Peyer's patch (tissue), 4 donors: ENCODE measurements at regions not wholly inside any gene's neighbourhood (a gene's known extent, or its start where the extent isn't known, plus 50 kb on each side); places are given as distances from the start of the nearest gene placed in this dataset.

Experiments used
- POLR2A ChIP-seq, 2 donors: fragments of 450-650 bp; IDR thresholded peaks; one replicate each; pipeline ENCODE4 v1.5.1; 2017; ENCODE audit warnings: antibody characterized with exemption in 2 of 2, mild to moderate bottlenecking in 2 of 2, moderate library complexity in 2 of 2
- TF ChIP-seq, protein P1 (sequence below), 6 experiments: fragments of 450-650 bp in 4 of 6; fragments of 200-600 bp in 2 of 6; sonication (generic) in 1 of 6; IDR thresholded peaks; one replicate each; pipeline ENCODE4 v1.5.1; 2017 to 2019; ENCODE audit warnings: antibody characterized with exemption in 6 of 6, mild to moderate bottlenecking in 3 of 6, moderate library complexity in 1 of 6

DNA sequence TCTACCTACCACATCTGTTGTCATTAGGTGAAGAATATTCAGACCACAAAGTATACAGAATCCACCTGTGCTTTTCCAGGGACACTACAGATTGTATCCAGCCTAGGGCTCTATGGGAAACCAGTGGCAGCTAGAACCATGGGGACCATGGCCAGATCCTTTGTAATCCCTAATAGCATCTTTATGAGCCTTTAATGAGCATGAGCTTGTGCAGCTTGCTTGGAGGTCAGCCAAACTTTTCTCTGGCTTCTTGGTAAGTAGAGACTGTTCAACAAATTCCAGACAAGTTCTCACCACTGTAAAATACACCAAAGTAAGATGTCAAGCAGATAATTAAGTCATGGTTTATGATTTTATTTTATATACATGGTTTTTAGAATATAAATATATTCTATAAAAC is 301.6 kb upstream of the ADGRB3 start:
- TF ChIP-seq, protein P1, sequence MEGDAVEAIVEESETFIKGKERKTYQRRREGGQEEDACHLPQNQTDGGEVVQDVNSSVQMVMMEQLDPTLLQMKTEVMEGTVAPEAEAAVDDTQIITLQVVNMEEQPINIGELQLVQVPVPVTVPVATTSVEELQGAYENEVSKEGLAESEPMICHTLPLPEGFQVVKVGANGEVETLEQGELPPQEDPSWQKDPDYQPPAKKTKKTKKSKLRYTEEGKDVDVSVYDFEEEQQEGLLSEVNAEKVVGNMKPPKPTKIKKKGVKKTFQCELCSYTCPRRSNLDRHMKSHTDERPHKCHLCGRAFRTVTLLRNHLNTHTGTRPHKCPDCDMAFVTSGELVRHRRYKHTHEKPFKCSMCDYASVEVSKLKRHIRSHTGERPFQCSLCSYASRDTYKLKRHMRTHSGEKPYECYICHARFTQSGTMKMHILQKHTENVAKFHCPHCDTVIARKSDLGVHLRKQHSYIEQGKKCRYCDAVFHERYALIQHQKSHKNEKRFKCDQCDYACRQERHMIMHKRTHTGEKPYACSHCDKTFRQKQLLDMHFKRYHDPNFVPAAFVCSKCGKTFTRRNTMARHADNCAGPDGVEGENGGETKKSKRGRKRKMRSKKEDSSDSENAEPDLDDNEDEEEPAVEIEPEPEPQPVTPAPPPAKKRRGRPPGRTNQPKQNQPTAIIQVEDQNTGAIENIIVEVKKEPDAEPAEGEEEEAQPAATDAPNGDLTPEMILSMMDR (IDR thresholded peaks at IDR 0.05), result no peak
- TF ChIP-seq POLR2A (IDR thresholded peaks at IDR 0.05), result no peak
